GM12872 (cell line): ENCODE measurements at regions not wholly inside any gene's neighbourhood (a gene's known extent, or its start where the extent isn't known, plus 50 kb on each side); places are given as distances from the start of the nearest gene placed in this dataset.

Experiments used
- CTCF ChIP-seq: IDR thresholded peaks from 3 replicates; pipeline ENCODE4 v1.5.1; 2011; ENCODE audit warnings: low read depth, mild to moderate bottlenecking, low read length, moderate library complexity; ENCODE audit not compliant: insufficient read depth

GRCh38 chr3:166447513-166447912 is 610.3 kb upstream of the BCHE start:
- TF ChIP-seq CTCF, result no peak

- TF ChIP-seq CTCF, result no peak
Measured at GRCh38 chr3:166446986-166447385, 609.8 kb upstream of the BCHE start.

DNA sequence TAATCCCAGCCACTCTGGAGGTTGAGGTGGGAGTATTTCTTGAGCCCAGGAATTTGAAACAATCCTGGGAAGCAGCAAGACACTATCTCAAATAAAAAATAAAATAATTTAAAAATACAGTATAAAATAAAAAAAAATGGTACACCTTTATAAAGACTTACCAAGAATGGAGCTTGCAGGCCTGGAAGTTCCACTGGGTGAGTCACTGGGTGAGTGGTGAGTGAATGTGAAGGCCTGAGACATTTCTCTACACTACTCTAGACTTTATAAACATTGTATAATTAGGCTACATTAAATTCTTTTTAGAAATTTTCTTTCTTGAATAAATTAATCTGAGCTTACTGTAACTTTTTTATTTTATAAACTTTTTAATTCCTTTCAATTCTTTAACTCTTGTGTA is 609.1 kb upstream of the BCHE start:
- no peak for TF ChIP-seq CTCF

- TF ChIP-seq CTCF, result no peak
Measured at GRCh38 chr3:166445865-166446264, 608.6 kb upstream of the BCHE start.

GRCh38 chr3:166444756-166445155 is 607.5 kb upstream of the BCHE start:
- no peak for TF ChIP-seq CTCF

GRCh38 chr3:166444336-166444735 is 607.1 kb upstream of the BCHE start:
- no peak for TF ChIP-seq CTCF

GRCh38 chr3:166435469-166436057 is 598.3 kb upstream of the BCHE start:
- no peak for TF ChIP-seq CTCF

GRCh38 chr3:166433060-166433459 is 595.8 kb upstream of the BCHE start:
- no peak for TF ChIP-seq CTCF
